H9 (cell line): ENCODE measurements at regions not wholly inside any gene's neighbourhood (a gene's known extent, or its start where the extent isn't known, plus 50 kb on each side); places are given as distances from the start of the nearest gene placed in this dataset.

ENCODE experiments used
- DNase-seq: peaks from one replicate; pipeline ENCODE4 v3.0.0-alpha.2; 2017
- H2AFZ ChIP-seq: one replicate; pipeline ENCODE4 v1.6.1; 2013; ENCODE audit warnings: mild to moderate bottlenecking, low read length, control low read depth, moderate library complexity
- H2AK5ac ChIP-seq: 2 replicates; pipeline ENCODE4 v1.6.1; 2013; ENCODE audit warnings: low read length, control low read depth, mixed read lengths; ENCODE audit not compliant: insufficient read length
- H2BK120ac ChIP-seq: one replicate; pipeline ENCODE4 v1.6.1; 2013; ENCODE audit warnings: low read depth, mild to moderate bottlenecking, low read length, control low read depth, inconsistent platforms; ENCODE audit not compliant: poor library complexity, severe bottlenecking
- H2BK12ac ChIP-seq: 2 replicates; pipeline ENCODE4 v1.6.1; 2013; ENCODE audit warnings: low read length, control low read depth, mixed read lengths, low read depth; ENCODE audit not compliant: insufficient read length
- H2BK15ac ChIP-seq: 2 replicates; pipeline ENCODE4 v1.6.1; 2013; ENCODE audit warnings: low read depth, low read length, control low read depth
- H2BK20ac ChIP-seq: one replicate; pipeline ENCODE4 v1.6.1; 2013; ENCODE audit warnings: low read depth, mild to moderate bottlenecking, low read length, control low read depth, inconsistent platforms; ENCODE audit not compliant: poor library complexity, severe bottlenecking
- H2BK5ac ChIP-seq: 2 replicates; pipeline ENCODE4 v1.6.1; 2013; ENCODE audit warnings: low read length, control low read depth, mixed read lengths; ENCODE audit not compliant: insufficient read length
- H3K14ac ChIP-seq: 2 replicates; pipeline ENCODE4 v1.6.1; 2013; ENCODE audit warnings: low read length, control low read depth; ENCODE audit not compliant: insufficient read depth
- H3K18ac ChIP-seq: 2 replicates; pipeline ENCODE4 v1.6.1; 2013; ENCODE audit warnings: low read depth, mild to moderate bottlenecking, mixed read lengths, low read length, control low read depth; ENCODE audit not compliant: insufficient read length
- H3K23ac ChIP-seq: 2 replicates; pipeline ENCODE4 v1.6.1; 2013; ENCODE audit warnings: low read length, control low read depth, mixed read lengths, low read depth; ENCODE audit not compliant: insufficient read length
- H3K23me2 ChIP-seq: 2 replicates; pipeline ENCODE4 v1.6.1; 2013; ENCODE audit warnings: low read depth, mild to moderate bottlenecking, mixed read lengths, low read length, control low read depth; ENCODE audit not compliant: insufficient read length, poor library complexity, severe bottlenecking
- H3K27ac ChIP-seq: 2 replicates; pipeline ENCODE4 v1.5.1; 2013; ENCODE audit warnings: low read length, control low read depth, mixed read lengths, low read depth; ENCODE audit not compliant: insufficient read length
- H3K27me3 ChIP-seq: 2 replicates; pipeline ENCODE4 v1.6.1; 2013; ENCODE audit warnings: low read length, control low read depth, inconsistent platforms; ENCODE audit not compliant: insufficient read depth
- H3K4ac ChIP-seq: 2 replicates; pipeline ENCODE4 v1.6.1; 2013; ENCODE audit warnings: low read depth, mild to moderate bottlenecking, control low read depth, inconsistent platforms, low read length, moderate library complexity
- H3K4me1 ChIP-seq: 2 replicates; pipeline ENCODE4 v1.6.1; 2013; ENCODE audit warnings: low read length, control low read depth, inconsistent platforms; ENCODE audit not compliant: insufficient read depth
- H3K4me2 ChIP-seq: 2 replicates; pipeline ENCODE4 v1.6.1; 2013; ENCODE audit warnings: low read length, control low read depth, mixed read lengths; ENCODE audit not compliant: insufficient read length, insufficient read depth
- H3K56ac ChIP-seq: 2 replicates; pipeline ENCODE4 v1.6.1; 2013; ENCODE audit warnings: low read depth, mild to moderate bottlenecking, mixed read lengths, low read length, control low read depth; ENCODE audit not compliant: insufficient read length
- H3K79me1 ChIP-seq: 2 replicates; pipeline ENCODE4 v1.6.1; 2013; ENCODE audit warnings: low read depth, mild to moderate bottlenecking, moderate library complexity, low read length, control low read depth, inconsistent platforms; ENCODE audit not compliant: insufficient read depth, poor library complexity, severe bottlenecking
- H3K79me2 ChIP-seq: 2 replicates; pipeline ENCODE4 v1.6.1; 2013; ENCODE audit warnings: low read length, control low read depth, inconsistent platforms; ENCODE audit not compliant: insufficient read depth
- H3K9ac ChIP-seq: 2 replicates; pipeline ENCODE4 v1.6.1; 2013; ENCODE audit warnings: low read length, control low read depth, mixed read lengths; ENCODE audit not compliant: insufficient read length; ENCODE audit errors: extremely low read depth
- H3K9me3 ChIP-seq: one replicate; pipeline ENCODE4 v1.6.1; 2013; ENCODE audit warnings: low read depth, low read length, inconsistent platforms; ENCODE audit not compliant: control insufficient read depth
- H3T11ph ChIP-seq: one replicate; pipeline ENCODE4 v1.6.1; 2013; ENCODE audit warnings: mild to moderate bottlenecking, low read length, control low read depth, inconsistent platforms
- H4K20me1 ChIP-seq: one replicate; pipeline ENCODE4 v1.6.1; 2013; ENCODE audit not compliant: control insufficient read depth, insufficient read length, insufficient read depth
- H4K5ac ChIP-seq: 2 replicates; pipeline ENCODE4 v1.6.1; 2013; ENCODE audit warnings: low read depth, mild to moderate bottlenecking, mixed read lengths, low read length, control low read depth; ENCODE audit not compliant: insufficient read length
- H4K8ac ChIP-seq: replicated peaks from 2 replicates; pipeline ENCODE4 v1.6.1; 2013; ENCODE audit warnings: low read length, control low read depth, mixed read lengths, low read depth; ENCODE audit not compliant: insufficient read length
- H4K91ac ChIP-seq: 2 replicates; pipeline ENCODE4 v1.6.1; 2013; ENCODE audit warnings: low read depth, mild to moderate bottlenecking, moderate library complexity, mixed read lengths, low read length, control low read depth; ENCODE audit not compliant: insufficient read length
- H3K27ac Mint-ChIP-seq, 3 experiments: 2 replicates in 2 of 3; 3 replicates in 1 of 3; pipeline ENCODE4 v1.8.0; 2020 to 2021; ENCODE audit warnings: mixed read lengths in 3 of 3, mild to moderate bottlenecking in 1 of 3, moderate library complexity in 1 of 3
- H3K27me3 Mint-ChIP-seq: 2 replicates; pipeline ENCODE4 v1.8.0; 2021; ENCODE audit warnings: low read depth, mild to moderate bottlenecking, moderate library complexity, mixed read lengths
- H3K36me3 Mint-ChIP-seq, 3 experiments: 2 replicates in 2 of 3; 3 replicates in 1 of 3; pipeline ENCODE4 v1.8.0; 2020 to 2021; ENCODE audit warnings: low read depth in 3 of 3, mixed read lengths in 3 of 3; ENCODE audit not compliant: insufficient read depth in 1 of 3
- H3K4me1 Mint-ChIP-seq, 2 experiments: 2 replicates each; pipeline ENCODE4 v1.8.0; 2020; ENCODE audit warnings: mixed read lengths in 2 of 2
- H3K4me3 Mint-ChIP-seq, 2 experiments: 2 replicates in 1 of 2; 3 replicates in 1 of 2; pipeline ENCODE4 v1.8.0; 2020 to 2021; ENCODE audit warnings: mild to moderate bottlenecking in 2 of 2, mixed read lengths in 2 of 2, moderate library complexity in 1 of 2
- H3K9me3 Mint-ChIP-seq, 2 experiments: 2 replicates in 1 of 2; 3 replicates in 1 of 2; pipeline ENCODE4 v1.8.0; 2020; ENCODE audit warnings: mild to moderate bottlenecking in 2 of 2, mixed read lengths in 2 of 2, moderate library complexity in 1 of 2
- WGBS: extraction: QIAGEN DNeasy Blood & Tissue Kit; methylation state at CpG from one replicate; pipeline ENCODE4 v1.1.7; 2013; ENCODE audit warnings: missing lambda C conversion rate, low lambda C conversion rate, mixed read lengths; ENCODE audit not compliant: insufficient read length; ENCODE audit errors: extremely low coverage; 5-methylcytosine and 5-hydroxymethylcytosine counted together
- TF ChIP-seq, protein P1 (sequence below): fragments of 200-600 bp; sonication (generic); conservative IDR thresholded peaks from 3 replicates; pipeline ENCODE4 v1.8.0; 2021; ENCODE audit warnings: antibody characterized with exemption, mild to moderate bottlenecking

DNA sequence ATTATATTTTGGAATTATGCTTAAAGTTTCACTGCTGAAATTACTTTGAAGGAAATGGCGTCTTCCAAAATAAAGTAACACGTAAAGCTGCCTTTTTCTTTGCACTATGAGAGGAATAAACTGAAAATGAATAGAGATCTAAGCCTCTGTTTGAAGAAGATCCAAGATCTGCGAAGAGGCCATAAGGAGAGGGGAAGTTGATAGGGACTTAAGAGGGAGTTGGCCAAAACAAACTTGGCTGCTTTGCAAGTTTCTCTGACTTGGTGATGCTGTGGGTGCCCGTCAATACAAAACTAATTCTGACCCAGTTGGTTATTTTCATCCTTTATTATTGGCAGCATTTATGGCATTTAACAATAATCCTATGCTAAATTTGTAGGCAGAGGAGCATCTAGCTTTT, 190.2 kb upstream of the GBE1 start:
- Mint-ChIP-seq H3K36me3 (no peaks in the 10 kb centered on the region; a peak in 1 of 7 replicates), H3K4me3 (no peak overlapping the region), H3K9me3 (no peaks in the 10 kb centered on the region), H3K4me1 (peaks cover 3 to 7% of the 10 kb centered on the region in 2 experiments; a peak in 1 of 4 replicates), H3K27ac (no peak overlapping the region; a peak in 1 of 7 replicates), H3K27me3 (no peaks in the 10 kb centered on the region)
- Histone ChIP-seq H3K56ac (no peak overlapping the region), H3K18ac (no peak overlapping the region), H2BK12ac (no peak overlapping the region), H3K9ac (no peak overlapping the region), H2BK5ac (no peak overlapping the region), H4K91ac (no peak overlapping the region), H2BK20ac (no peak overlapping the region), H4K8ac (no peak overlapping the region), H4K5ac (no peak overlapping the region), H3K27me3 (no peaks in the 10 kb centered on the region), H2BK120ac (no peak overlapping the region), H3K23me2 (no peaks in the 10 kb centered on the region), H2BK15ac (no peak overlapping the region), H2AFZ (no peak overlapping the region), H4K20me1 (no peaks in the 10 kb centered on the region), H3K23ac (no peak overlapping the region), H3K27ac (no peak overlapping the region), H3K4me2 (no peak overlapping the region), H3K14ac (no peak overlapping the region), H3K79me2 (no peaks in the 10 kb centered on the region), H3K4me1 (no peaks in the 10 kb centered on the region; the same call in 1 of the 2 replicates), H3T11ph (no peak overlapping the region), H2AK5ac (no peak overlapping the region), H3K9me3 (no peaks in the 10 kb centered on the region), H3K4ac (no peak overlapping the region), H3K79me1 (no peaks in the 10 kb centered on the region)
- no peak for DNase-seq
- TF ChIP-seq, protein P1, sequence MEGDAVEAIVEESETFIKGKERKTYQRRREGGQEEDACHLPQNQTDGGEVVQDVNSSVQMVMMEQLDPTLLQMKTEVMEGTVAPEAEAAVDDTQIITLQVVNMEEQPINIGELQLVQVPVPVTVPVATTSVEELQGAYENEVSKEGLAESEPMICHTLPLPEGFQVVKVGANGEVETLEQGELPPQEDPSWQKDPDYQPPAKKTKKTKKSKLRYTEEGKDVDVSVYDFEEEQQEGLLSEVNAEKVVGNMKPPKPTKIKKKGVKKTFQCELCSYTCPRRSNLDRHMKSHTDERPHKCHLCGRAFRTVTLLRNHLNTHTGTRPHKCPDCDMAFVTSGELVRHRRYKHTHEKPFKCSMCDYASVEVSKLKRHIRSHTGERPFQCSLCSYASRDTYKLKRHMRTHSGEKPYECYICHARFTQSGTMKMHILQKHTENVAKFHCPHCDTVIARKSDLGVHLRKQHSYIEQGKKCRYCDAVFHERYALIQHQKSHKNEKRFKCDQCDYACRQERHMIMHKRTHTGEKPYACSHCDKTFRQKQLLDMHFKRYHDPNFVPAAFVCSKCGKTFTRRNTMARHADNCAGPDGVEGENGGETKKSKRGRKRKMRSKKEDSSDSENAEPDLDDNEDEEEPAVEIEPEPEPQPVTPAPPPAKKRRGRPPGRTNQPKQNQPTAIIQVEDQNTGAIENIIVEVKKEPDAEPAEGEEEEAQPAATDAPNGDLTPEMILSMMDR: no peak
- no CpG with 5 or more reads among the region's 4 CpGs for WGBS
